IMR-90 (cell line): ENCODE measurements at regions not wholly inside any gene's neighbourhood (a gene's known extent, or its start where the extent isn't known, plus 50 kb on each side); places are given as distances from the start of the nearest gene placed in this dataset.

Experiments
- ATAC-seq: fragments of 200-7000 bp; cut with Tn5 transposase; 2 replicates; pipeline ENCODE4 v1.9.1; 2020; ENCODE audit warnings: low read depth, mild to moderate bottlenecking, moderate library complexity
- BruUV-seq: library from RNA; stranded (reverse); fragments of 400-500 nt; replicated peaks from 2 replicates; lab custom pipeline; 2021; lab: Mats Ljungman, UMichigan
- CTCF ChIA-PET: fragments of 300-600 bp; formaldehyde crosslinking; extraction: SDS; loops from one replicate; lab custom pipeline; 2021; ENCODE audit warnings: antibody characterized with exemption; lab: Yijun Ruan, JAX
- POLR2A ChIA-PET: fragments of 300-600 bp; sonication (Branson Sonifier 250); formaldehyde crosslinking; loops from one replicate; lab custom pipeline; 2022; ENCODE audit warnings: antibody characterized with exemption; ENCODE audit not compliant: unreplicated experiment; lab: Charles Lee
- DNase-seq: peaks from one replicate; pipeline ENCODE4 v3.0.0; 2013
- H2AFZ ChIP-seq: replicated peaks from 2 replicates; pipeline ENCODE3; 2013; ENCODE audit warnings: low read length, mild to moderate bottlenecking; ENCODE audit not compliant: poor library complexity
- H2AK5ac ChIP-seq: 2 replicates; pipeline ENCODE4 v1.6.1; 2013; ENCODE audit warnings: low read depth, low read length, inconsistent platforms
- H2AK9ac ChIP-seq: replicated peaks from 2 replicates; pipeline ENCODE3; 2013; ENCODE audit warnings: mild to moderate bottlenecking, low read depth, low read length, moderate library complexity; ENCODE audit not compliant: poor library complexity
- H2BK120ac ChIP-seq: 2 replicates; pipeline ENCODE4 v1.6.1; 2013; ENCODE audit warnings: low read depth, low read length, inconsistent platforms
- H2BK15ac ChIP-seq: 3 replicates; pipeline ENCODE4 v1.6.1; 2013; ENCODE audit warnings: low read depth, low read length, inconsistent platforms
- H2BK20ac ChIP-seq: 2 replicates; pipeline ENCODE4 v1.6.1; 2013; ENCODE audit warnings: low read depth, mild to moderate bottlenecking, inconsistent platforms, low read length, moderate library complexity
- H2BK5ac ChIP-seq: 2 replicates; pipeline ENCODE4 v1.6.1; 2013; ENCODE audit warnings: mild to moderate bottlenecking, low read depth, low read length, inconsistent platforms; ENCODE audit not compliant: poor library complexity, severe bottlenecking
- H3K14ac ChIP-seq: replicated peaks from 2 replicates; pipeline ENCODE4 v1.6.1; 2013; ENCODE audit warnings: low read depth, low read length, inconsistent platforms
- H3K18ac ChIP-seq: 2 replicates; pipeline ENCODE4 v1.6.1; 2013; ENCODE audit warnings: low read depth, low read length, control low read depth
- H3K23ac ChIP-seq: 2 replicates; pipeline ENCODE4 v1.6.1; 2013; ENCODE audit warnings: low read depth, low read length, inconsistent platforms
- H3K27ac ChIP-seq: 2 replicates; pipeline ENCODE4 v1.5.1; 2013; ENCODE audit warnings: mild to moderate bottlenecking, control low read depth, low read length; ENCODE audit not compliant: insufficient read depth
- H3K27me3 ChIP-seq: 2 replicates; pipeline ENCODE4 v1.6.1; 2013; ENCODE audit warnings: low read length; ENCODE audit not compliant: control insufficient read depth, insufficient read depth
- H3K36me3 ChIP-seq: 2 replicates; pipeline ENCODE4 v1.6.1; 2013; ENCODE audit warnings: low read length, mixed read lengths; ENCODE audit not compliant: control insufficient read depth, insufficient read depth
- H3K4ac ChIP-seq: 2 replicates; pipeline ENCODE4 v1.6.1; 2013; ENCODE audit warnings: low read depth, low read length, inconsistent platforms
- H3K4me1 ChIP-seq: 2 replicates; pipeline ENCODE4 v1.6.1; 2013; ENCODE audit warnings: low read length, mixed read lengths; ENCODE audit not compliant: control insufficient read depth, insufficient read depth
- H3K4me2 ChIP-seq: 2 replicates; pipeline ENCODE4 v1.6.1; 2013; ENCODE audit warnings: low read depth, mild to moderate bottlenecking, control low read depth, low read length, moderate library complexity
- H3K4me3 ChIP-seq: 2 replicates; pipeline ENCODE4 v1.5.1; 2013; ENCODE audit warnings: low read depth, mild to moderate bottlenecking, control low read depth, low read length, moderate library complexity; ENCODE audit not compliant: insufficient read depth
- H3K56ac ChIP-seq: 2 replicates; pipeline ENCODE4 v1.6.1; 2013; ENCODE audit warnings: low read length, inconsistent platforms; ENCODE audit not compliant: insufficient read depth; ENCODE audit errors: extremely low read depth
- H3K79me1 ChIP-seq, 2 experiments: 2 replicates each; pipeline ENCODE4 v1.6.1; 2013; ENCODE audit warnings: low read length in 2 of 2, inconsistent platforms in 1 of 2, low read depth in 1 of 2
- H3K9ac ChIP-seq: 2 replicates; pipeline ENCODE4 v1.6.1; 2013; ENCODE audit warnings: low read depth, low read length, control low read depth
- H3K9me1 ChIP-seq: 2 replicates; pipeline ENCODE4 v1.6.1; 2013; ENCODE audit warnings: low read length, inconsistent platforms; ENCODE audit not compliant: insufficient read depth
- H3K9me3 ChIP-seq: 2 replicates; pipeline ENCODE4 v1.6.1; 2013; ENCODE audit warnings: low read length; ENCODE audit not compliant: control insufficient read depth, insufficient read depth
- H4K20me1 ChIP-seq: 2 replicates; pipeline ENCODE4 v1.6.1; 2013; ENCODE audit warnings: low read length, inconsistent platforms; ENCODE audit not compliant: insufficient read depth
- H4K5ac ChIP-seq: 2 replicates; pipeline ENCODE4 v1.6.1; 2013; ENCODE audit warnings: mild to moderate bottlenecking, low read depth, low read length, control low read depth
- H4K8ac ChIP-seq, 2 experiments: 2 replicates each; pipeline ENCODE4 v1.6.1; 2013; ENCODE audit warnings: low read depth in 2 of 2, low read length in 2 of 2, control low read depth in 1 of 2, inconsistent platforms in 1 of 2
- H4K91ac ChIP-seq: 2 replicates; pipeline ENCODE4 v1.6.1; 2013; ENCODE audit warnings: low read depth, low read length, inconsistent platforms; ENCODE audit not compliant: insufficient read depth
- BHLHE40 ChIP-seq: fragments of 150-350 bp; IDR thresholded peaks from 2 replicates; pipeline ENCODE4 v1.6.1; 2016; ENCODE audit warnings: mild to moderate bottlenecking, low read depth, low read length
- CEBPB ChIP-seq: IDR thresholded peaks from 2 replicates; pipeline ENCODE4 v1.6.1; 2012; ENCODE audit warnings: low read depth, low read length, improper control_type of control experiment
- CHD1 ChIP-seq: IDR thresholded peaks from 2 replicates; pipeline ENCODE4 v1.6.1; 2012; ENCODE audit warnings: low read depth, low read length, improper control_type of control experiment
- CTCF ChIP-seq: conservative IDR thresholded peaks from 2 replicates; pipeline ENCODE4 v1.5.1; 2012; ENCODE audit warnings: mild to moderate bottlenecking, low read depth, low read length, improper control_type of control experiment
- FOS ChIP-seq: fragments of 150-350 bp; IDR thresholded peaks from 2 replicates; pipeline ENCODE4 v1.6.1; 2016; ENCODE audit warnings: low read depth, low read length
- MAFK ChIP-seq: IDR thresholded peaks from 2 replicates; pipeline ENCODE4 v1.6.1; 2012; ENCODE audit warnings: low read depth, low read length, improper control_type of control experiment
- MAZ ChIP-seq: IDR thresholded peaks from 2 replicates; pipeline ENCODE4 v1.6.1; 2012; ENCODE audit warnings: low read depth, mild to moderate bottlenecking, low read length, improper control_type of control experiment, moderate library complexity, borderline replicate concordance
- POLR2A ChIP-seq: IDR thresholded peaks from 2 replicates; pipeline ENCODE4 v1.6.1; 2012; ENCODE audit warnings: mild to moderate bottlenecking, low read depth, low read length
- RAD21 ChIP-seq: IDR thresholded peaks from 2 replicates; pipeline ENCODE4 v1.6.1; 2012; ENCODE audit warnings: low read length, improper control_type of control experiment
- RCOR1 ChIP-seq: IDR thresholded peaks from 2 replicates; pipeline ENCODE4 v1.6.1; 2012; ENCODE audit warnings: mild to moderate bottlenecking, low read length, improper control_type of control experiment; ENCODE audit not compliant: insufficient replicate concordance
- RFX5 ChIP-seq: IDR thresholded peaks from 2 replicates; pipeline ENCODE4 v1.8.0; 2012; ENCODE audit warnings: low read depth, mild to moderate bottlenecking, low read length, moderate library complexity
- SMC3 ChIP-seq: fragments of 150-350 bp; IDR thresholded peaks from 2 replicates; pipeline ENCODE4 v1.6.1; 2016; ENCODE audit warnings: low read depth, mild to moderate bottlenecking, antibody characterized with exemption, low read length, moderate library complexity
- WGBS, 2 experiments: methylation state at CpG; one replicate each; pipeline versions ENCODE4 v1.1.5 to v1.1.7; 2013; ENCODE audit warnings: missing lambda C conversion rate in 2 of 2; ENCODE audit not compliant: insufficient read length in 1 of 2; ENCODE audit errors: extremely low coverage in 2 of 2; 5-methylcytosine and 5-hydroxymethylcytosine counted together
- dilution Hi-C: fragments of 300-500 bp; cut with HindIII; formaldehyde crosslinking; loops from one replicate; pipeline ENCODE4 v1.14.3; 2018; ENCODE audit warnings: low sequenced_read_pairs; ENCODE audit not compliant: unreplicated experiment
- in situ Hi-C: fragments of 300-500 bp; cut with MboI; formaldehyde crosslinking; loops from 3 replicates; pipeline ENCODE4 v1.14.3; 2019; ENCODE audit warnings: low sequenced_read_pairs, inconsistent platforms, mixed read lengths
- intact Hi-C: fragments of 100-400 bp; cut with micrococcal nuclease; formaldehyde crosslinking; loops from 2 replicates; pipeline ENCODE4 v1.10.0; 2022
- TF ChIP-seq, protein P1 (sequence below): fragments of 150-350 bp; IDR thresholded peaks from 2 replicates; pipeline ENCODE4 v1.6.1; 2016; ENCODE audit warnings: low read depth, mild to moderate bottlenecking, low read length, moderate library complexity, borderline replicate concordance

GRCh38 chr6:82690283-82690682 lies 326.7 kb downstream of the TPBG start:
- no peak overlapping the region for H3K56ac ChIP-seq
- H2AK5ac ChIP-seq, result no peak overlapping the region
- no peak overlapping the region for H3K4me3 ChIP-seq
- H3K9me1 ChIP-seq, result no peaks in the 10 kb centered on the region
- POLR2A ChIA-PET, result no interaction called here
- WGBS, 2 experiments, result no CpG with 5 or more reads among the region's 6 CpGs
- no peaks in the 10 kb centered on the region for H4K20me1 ChIP-seq
- no peak overlapping the region for H2BK20ac ChIP-seq
- H2BK120ac ChIP-seq, result no peak overlapping the region
- CTCF ChIA-PET, result interaction anchor here (0.5 kb wide), 1 partner anchor 364 kb away, joined by 3 read pairs; no protein-coding TSS in a partner anchor
- no peak overlapping the region for H3K14ac ChIP-seq
- no peak overlapping the region for H4K8ac ChIP-seq
- no peak for ATAC-seq
- H3K27me3 ChIP-seq, result peaks cover 8% of the 10 kb centered on the region
- H2AK9ac ChIP-seq, result no peak overlapping the region
- no peaks in the 10 kb centered on the region for H3K36me3 ChIP-seq
- intact Hi-C loops, result no loop called here
- no peak overlapping the region for H3K27ac ChIP-seq
- no peak overlapping the region for H4K91ac ChIP-seq
- H3K79me1 ChIP-seq, result no peaks in the 10 kb centered on the region
- H3K18ac ChIP-seq, result no peak overlapping the region
- in situ Hi-C loops, result no loop called here
- no peaks in the 10 kb centered on the region for H3K4me1 ChIP-seq
- no peak overlapping the region for H3K23ac ChIP-seq
- no peak overlapping the region for H3K9ac ChIP-seq
- no peak overlapping the region for H4K5ac ChIP-seq
- H3K4me2 ChIP-seq, result no peak overlapping the region
- no peak for TF ChIP-seq CEBPB
- no peak for TF ChIP-seq POLR2A
- TF ChIP-seq CHD1, result no peak
- no peak for TF ChIP-seq RCOR1
- no peak for TF ChIP-seq FOS
- TF ChIP-seq MAFK, result no peak
- no peak for TF ChIP-seq RFX5
- TF ChIP-seq SMC3, result no peak
- TF ChIP-seq CTCF, result no peak
- TF ChIP-seq, protein P1, sequence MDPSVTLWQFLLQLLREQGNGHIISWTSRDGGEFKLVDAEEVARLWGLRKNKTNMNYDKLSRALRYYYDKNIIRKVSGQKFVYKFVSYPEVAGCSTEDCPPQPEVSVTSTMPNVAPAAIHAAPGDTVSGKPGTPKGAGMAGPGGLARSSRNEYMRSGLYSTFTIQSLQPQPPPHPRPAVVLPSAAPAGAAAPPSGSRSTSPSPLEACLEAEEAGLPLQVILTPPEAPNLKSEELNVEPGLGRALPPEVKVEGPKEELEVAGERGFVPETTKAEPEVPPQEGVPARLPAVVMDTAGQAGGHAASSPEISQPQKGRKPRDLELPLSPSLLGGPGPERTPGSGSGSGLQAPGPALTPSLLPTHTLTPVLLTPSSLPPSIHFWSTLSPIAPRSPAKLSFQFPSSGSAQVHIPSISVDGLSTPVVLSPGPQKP, result no peak
- no peak for TF ChIP-seq RAD21
- no peak for TF ChIP-seq MAZ
- TF ChIP-seq BHLHE40, result no peak
- no peak overlapping the region for H2AFZ ChIP-seq
- no TSS peak for BruUV-seq
- no peak overlapping the region for H2BK5ac ChIP-seq
- no peak overlapping the region for H2BK15ac ChIP-seq
- H3K9me3 ChIP-seq, result no peaks in the 10 kb centered on the region
- dilution Hi-C loops, result no loop called here
- H3K4ac ChIP-seq, result no peak overlapping the region
- DNase-seq, result no peak
